ENCODE measurements at regions not wholly inside any gene's neighbourhood (a gene's known extent, or its start where the extent isn't known, plus 50 kb on each side); places are given as distances from the start of the nearest gene placed in this dataset.

DNA sequence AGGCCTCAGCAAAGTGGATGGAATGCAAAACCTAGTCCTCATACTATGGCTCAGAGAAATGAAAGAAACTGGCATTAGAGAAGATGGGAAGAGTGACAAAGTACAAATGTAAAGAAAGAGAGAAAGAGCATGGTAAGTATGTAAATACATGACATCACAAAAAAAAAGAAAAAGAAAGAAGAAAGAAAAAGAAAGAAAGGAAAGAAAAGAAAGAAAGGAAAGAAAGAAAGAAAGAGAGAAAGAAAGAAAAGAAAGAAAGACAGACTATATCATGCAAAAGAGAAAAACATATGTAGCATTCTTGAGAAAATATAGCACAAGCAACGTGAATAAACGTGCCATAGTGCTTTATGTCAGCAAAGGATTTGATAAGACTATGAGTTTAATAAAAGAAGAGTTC, 76.1 kb upstream of the CACHD1 start:
- Mint-ChIP-seq H3K4me1 (no peaks in the 10 kb centered on the region), H3K27me3 (peaks cover 6% of the 10 kb centered on the region), H3K27ac (no peak overlapping the region), H3K9me3 (ENCODE audit: insufficient read depth) (no peaks in the 10 kb centered on the region), H3K4me3 (no peak overlapping the region)
- WGBS (ENCODE audit: insufficient coverage): no CpG with 5 or more reads among the region's 2 CpGs
- intact Hi-C loops (cut with micrococcal nuclease): no loop called here
- CTCF ChIA-PET: no interaction called here
- no peak overlapping the region for H2AFZ ChIP-seq (ENCODE audit: insufficient read depth, low read depth, low read length, poor library complexity, severe bottlenecking)
- H3K4me2 ChIP-seq (replicated peaks; ENCODE audit: low read depth, low read length, poor library complexity, severe bottlenecking): no peak overlapping the region
- H3K9ac ChIP-seq (ENCODE audit: low read length): no peak overlapping the region
- POLR2A ChIA-PET: no interaction called here
- H3K9me3 ChIP-seq (ENCODE audit: control extremely low read depth in 1 of 3, control insufficient read depth in 2 of 3, insufficient read depth in 1 of 3, low read length in 2 of 3): no peaks in the 10 kb centered on the region
- H3K27me3 ChIP-seq (replicated peaks in 1 of 4; ENCODE audit: control extremely low read depth in 1 of 4, control insufficient read depth in 3 of 4, insufficient read depth in 4 of 4, low read length in 3 of 4): no peaks in the 10 kb centered on the region
- H4K20me1 ChIP-seq (ENCODE audit: control insufficient read depth, insufficient read depth, low read length, poor library complexity, severe bottlenecking): no peaks in the 10 kb centered on the region
- no peaks in the 10 kb centered on the region for H3K36me3 ChIP-seq (replicated peaks in 1 of 2; ENCODE audit: control extremely low read depth in 1 of 2, control insufficient read depth in 1 of 2, extremely low read depth in 1 of 2, insufficient read depth in 2 of 2, low read length in 1 of 2)
- no peak overlapping the region for H3K4me3 ChIP-seq (ENCODE audit: control extremely low read depth in 1 of 5, extremely low read depth in 1 of 5, insufficient read depth in 1 of 5, low read depth in 2 of 5, low read length in 4 of 5)
- H3K27ac ChIP-seq (ENCODE audit: low read length in 2 of 2): no peak overlapping the region
- DNase-seq: no peak
- TF ChIP-seq, protein P1, sequence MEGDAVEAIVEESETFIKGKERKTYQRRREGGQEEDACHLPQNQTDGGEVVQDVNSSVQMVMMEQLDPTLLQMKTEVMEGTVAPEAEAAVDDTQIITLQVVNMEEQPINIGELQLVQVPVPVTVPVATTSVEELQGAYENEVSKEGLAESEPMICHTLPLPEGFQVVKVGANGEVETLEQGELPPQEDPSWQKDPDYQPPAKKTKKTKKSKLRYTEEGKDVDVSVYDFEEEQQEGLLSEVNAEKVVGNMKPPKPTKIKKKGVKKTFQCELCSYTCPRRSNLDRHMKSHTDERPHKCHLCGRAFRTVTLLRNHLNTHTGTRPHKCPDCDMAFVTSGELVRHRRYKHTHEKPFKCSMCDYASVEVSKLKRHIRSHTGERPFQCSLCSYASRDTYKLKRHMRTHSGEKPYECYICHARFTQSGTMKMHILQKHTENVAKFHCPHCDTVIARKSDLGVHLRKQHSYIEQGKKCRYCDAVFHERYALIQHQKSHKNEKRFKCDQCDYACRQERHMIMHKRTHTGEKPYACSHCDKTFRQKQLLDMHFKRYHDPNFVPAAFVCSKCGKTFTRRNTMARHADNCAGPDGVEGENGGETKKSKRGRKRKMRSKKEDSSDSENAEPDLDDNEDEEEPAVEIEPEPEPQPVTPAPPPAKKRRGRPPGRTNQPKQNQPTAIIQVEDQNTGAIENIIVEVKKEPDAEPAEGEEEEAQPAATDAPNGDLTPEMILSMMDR (IDR thresholded peaks at IDR 0.05): no peak
- TF ChIP-seq EZH2 (IDR thresholded peaks at IDR 0.05; ENCODE audit: borderline replicate concordance, insufficient read depth, low read depth, low read length, poor library complexity, severe bottlenecking): no peak
- H3K79me2 ChIP-seq (ENCODE audit: control insufficient read depth, insufficient read depth, low read length): no peaks in the 10 kb centered on the region
- no peaks in the 10 kb centered on the region for H3K4me1 ChIP-seq (ENCODE audit: control insufficient read depth in 2 of 2, insufficient read depth in 2 of 2, low read length in 2 of 2)
- no peak for ATAC-seq (ENCODE audit: low read depth)

DNA sequence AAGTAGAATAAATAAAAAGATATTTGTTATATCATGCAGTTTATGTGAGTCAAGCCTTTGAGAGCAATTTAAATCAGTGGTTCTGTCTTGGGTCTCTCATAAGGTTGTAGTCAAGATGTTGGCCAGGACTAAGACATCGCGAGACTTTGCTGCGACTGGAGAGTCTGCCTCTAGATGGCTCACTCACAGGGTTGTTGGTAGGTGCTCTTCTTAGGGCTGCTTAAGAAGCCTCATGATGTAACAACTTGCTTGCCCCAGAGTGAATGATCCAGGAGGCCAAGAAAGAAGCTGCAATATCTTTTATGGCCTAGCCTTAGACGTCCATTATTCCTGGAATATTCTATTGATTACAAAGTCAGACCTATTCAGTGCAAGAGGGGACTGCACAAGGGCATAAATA, 73.1 kb upstream of the CACHD1 start:
- no peak for TF ChIP-seq EZH2 (IDR thresholded peaks at IDR 0.05; ENCODE audit: borderline replicate concordance, insufficient read depth, low read depth, low read length, poor library complexity, severe bottlenecking)
- CTCF ChIA-PET: no interaction called here
- H3K9me3 Mint-ChIP-seq (ENCODE audit: insufficient read depth): no peaks in the 10 kb centered on the region

More for the DNA sequence above, 73.1 kb upstream of the CACHD1 start:
- Histone ChIP-seq H3K9ac (ENCODE audit: low read length) (no peak overlapping the region), H3K27me3 (replicated peaks in 1 of 4; ENCODE audit: control extremely low read depth in 1 of 4, control insufficient read depth in 3 of 4, insufficient read depth in 4 of 4, low read length in 3 of 4) (no peaks in the 10 kb centered on the region), H4K20me1 (ENCODE audit: control insufficient read depth, insufficient read depth, low read length, poor library complexity, severe bottlenecking) (no peaks in the 10 kb centered on the region), H3K4me3 (ENCODE audit: control extremely low read depth in 1 of 5, extremely low read depth in 1 of 5, insufficient read depth in 1 of 5, low read depth in 2 of 5, low read length in 4 of 5) (no peak overlapping the region), H2AFZ (ENCODE audit: insufficient read depth, low read depth, low read length, poor library complexity, severe bottlenecking) (no peak overlapping the region), H3K36me3 (replicated peaks in 1 of 2; ENCODE audit: control extremely low read depth in 1 of 2, control insufficient read depth in 1 of 2, extremely low read depth in 1 of 2, insufficient read depth in 2 of 2, low read length in 1 of 2) (no peaks in the 10 kb centered on the region), H3K9me3 (ENCODE audit: control extremely low read depth in 1 of 3, control insufficient read depth in 2 of 3, insufficient read depth in 1 of 3, low read length in 2 of 3) (no peaks in the 10 kb centered on the region), H3K4me1 (ENCODE audit: control insufficient read depth in 2 of 2, insufficient read depth in 2 of 2, low read length in 2 of 2) (no peaks in the 10 kb centered on the region), H3K79me2 (ENCODE audit: control insufficient read depth, insufficient read depth, low read length) (no peaks in the 10 kb centered on the region), H3K27ac (ENCODE audit: low read length in 2 of 2) (no peak overlapping the region), H3K4me2 (replicated peaks; ENCODE audit: low read depth, low read length, poor library complexity, severe bottlenecking) (no peak overlapping the region)
- Mint-ChIP-seq H3K27me3 (peaks cover 6% of the 10 kb centered on the region), H3K4me3 (no peak overlapping the region), H3K27ac (no peak overlapping the region), H3K4me1 (no peaks in the 10 kb centered on the region)
- WGBS (ENCODE audit: insufficient coverage): 100% methylated on average over 3 of the region's 4 CpGs
- DNase-seq: no peak
- intact Hi-C loops (cut with micrococcal nuclease): no loop called here
- no peak for ATAC-seq (ENCODE audit: low read depth)
- POLR2A ChIA-PET: no interaction called here
